ENCODE measurements at regions not wholly inside any gene's neighbourhood (a gene's known extent, or its start where the extent isn't known, plus 50 kb on each side); places are given as distances from the start of the nearest gene placed in this dataset.

- no peak for TF ChIP-seq ZNF274 (IDR thresholded peaks at IDR 0.05; ENCODE audit: low read depth, low read length)
- no peak for TF ChIP-seq YY1 (IDR thresholded peaks at IDR 0.05; ENCODE audit: insufficient read depth, insufficient read length)
These were observed 75.3 kb upstream of the NCK2 start for GRCh38 chr2:105669384-105669891.

Measured in NT2/D1 (cell line).